ENCODE measurements at regions not wholly inside any gene's neighbourhood (a gene's known extent, or its start where the extent isn't known, plus 50 kb on each side); places are given as distances from the start of the nearest gene placed in this dataset.
A peak's percentile ranks its signal among the peaks of the same experiment; 100 is the strongest.

DNA sequence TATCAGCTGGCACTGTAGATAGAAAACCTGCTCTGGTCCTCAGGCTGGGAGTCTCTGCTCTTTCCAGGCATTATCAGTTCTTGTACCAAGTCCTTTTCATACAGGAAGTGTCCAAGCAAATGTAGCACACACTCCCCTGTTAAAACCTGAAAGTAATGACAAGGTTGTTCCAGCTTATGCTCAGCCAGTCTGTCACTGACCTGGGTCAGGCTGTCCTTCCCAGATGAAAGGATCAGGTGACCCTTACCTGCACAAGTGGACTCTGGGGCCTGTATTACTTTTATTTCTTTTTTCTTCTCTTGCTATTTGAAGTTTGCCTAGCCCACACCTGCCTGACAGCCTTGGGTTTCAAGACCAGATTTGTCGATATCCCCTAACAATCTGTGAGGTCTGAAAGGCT is 156.3 kb upstream of the SESN3 start:
- no peak for DNase-seq (ENCODE audit: low spot score)

DNA sequence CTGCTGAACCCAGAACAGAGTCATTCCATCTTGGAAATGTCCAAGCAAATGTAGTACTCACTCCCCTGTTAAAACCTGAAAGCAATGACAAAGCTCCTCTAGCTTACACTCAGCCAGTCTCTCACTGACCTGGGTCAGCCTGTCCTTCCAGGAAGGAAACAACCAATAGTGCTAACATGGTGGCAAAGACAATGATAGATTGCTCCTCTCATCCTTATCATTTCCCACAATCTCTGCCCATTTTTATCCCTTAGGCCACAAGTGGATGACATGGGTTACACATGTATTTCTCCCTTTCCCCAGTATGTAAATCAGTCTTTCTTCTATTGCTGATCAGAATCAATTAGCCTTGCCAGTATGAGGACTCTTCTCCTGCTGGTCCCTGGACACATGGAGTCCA is 154.6 kb upstream of the SESN3 start:
- no peak for DNase-seq (ENCODE audit: low spot score)

DNA sequence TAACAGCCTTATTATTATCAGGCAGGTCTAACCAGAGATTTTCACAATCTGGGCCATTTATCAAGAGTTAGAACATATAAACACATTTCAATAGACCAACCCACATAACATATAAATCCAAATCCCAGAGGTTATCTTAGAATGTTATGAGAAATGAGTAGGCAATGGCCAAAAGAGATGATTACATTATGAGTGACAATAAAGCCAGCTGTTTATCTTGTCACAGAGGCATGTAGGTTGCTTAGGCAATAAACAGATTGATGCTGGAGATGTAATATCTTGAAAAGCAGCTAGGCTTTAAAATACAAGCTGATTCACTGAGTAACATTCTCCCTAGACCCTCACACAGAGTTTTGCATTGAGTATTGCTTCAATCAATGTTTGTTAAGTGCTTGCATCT is 148.5 kb upstream of the SESN3 start:
- no peak for DNase-seq (ENCODE audit: low spot score)

DNA sequence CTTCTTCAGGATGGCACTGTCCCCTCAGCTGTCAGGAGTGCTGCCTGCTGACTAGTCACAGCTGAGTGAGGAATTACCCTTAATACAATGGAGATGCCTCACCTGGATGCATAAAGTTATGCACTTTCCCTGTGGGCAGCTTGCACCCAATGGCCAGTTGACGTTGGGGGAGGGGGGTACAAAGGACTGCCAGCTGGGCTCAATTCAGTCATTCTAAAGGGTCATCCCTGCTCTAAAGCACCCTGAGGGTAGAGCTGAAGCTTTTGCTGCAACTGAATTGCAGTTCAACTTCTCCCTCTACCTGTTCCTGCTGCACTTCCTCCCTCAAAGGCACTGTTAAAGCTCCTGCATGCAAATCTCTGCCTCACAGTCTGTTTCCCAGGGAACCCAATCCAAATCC is 147.8 kb upstream of the SESN3 start:
- DNase-seq (ENCODE audit: low spot score): peak; percentile 26

DNA sequence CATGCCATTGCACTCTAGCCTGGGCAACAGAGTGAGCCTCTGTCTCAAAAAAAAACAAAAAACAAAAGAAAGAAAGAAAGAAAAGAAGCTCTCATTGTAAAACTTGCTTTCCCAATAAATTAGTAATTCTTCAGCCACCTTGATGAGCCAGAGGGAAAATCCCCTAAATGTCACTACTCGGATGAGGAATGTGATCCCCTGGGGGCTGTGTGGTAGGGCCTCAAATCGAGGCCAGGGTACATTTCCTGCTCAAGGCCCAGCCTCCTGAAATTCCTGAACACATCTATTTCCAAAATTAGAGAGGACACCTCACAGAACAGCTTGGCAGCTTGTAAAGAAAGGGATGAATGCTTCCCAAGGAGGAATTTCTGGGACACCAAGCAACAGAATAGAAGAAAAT is 147.1 kb upstream of the SESN3 start:
- DNase-seq (ENCODE audit: low spot score): no peak

DNA sequence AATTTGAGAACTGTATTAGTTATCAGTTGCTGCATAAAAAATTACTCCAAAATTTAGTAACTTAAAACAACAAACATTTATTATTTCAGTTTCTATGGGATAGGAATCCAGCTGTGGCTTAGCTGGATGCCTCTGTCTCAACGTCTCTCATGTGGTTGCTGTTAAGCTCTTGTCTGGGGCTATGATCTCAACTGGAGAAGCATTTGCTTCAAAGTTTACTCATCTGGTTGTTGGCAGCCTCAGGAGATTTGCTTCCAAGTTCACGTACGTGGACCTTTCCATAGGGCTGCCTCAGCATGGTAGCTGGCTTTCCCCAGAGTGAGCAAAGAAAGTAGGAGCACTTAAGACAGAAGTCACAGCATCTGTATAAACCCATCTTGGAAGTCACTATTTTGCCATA is 144.9 kb upstream of the SESN3 start:
- DNase-seq (ENCODE audit: low spot score): no peak

DNA sequence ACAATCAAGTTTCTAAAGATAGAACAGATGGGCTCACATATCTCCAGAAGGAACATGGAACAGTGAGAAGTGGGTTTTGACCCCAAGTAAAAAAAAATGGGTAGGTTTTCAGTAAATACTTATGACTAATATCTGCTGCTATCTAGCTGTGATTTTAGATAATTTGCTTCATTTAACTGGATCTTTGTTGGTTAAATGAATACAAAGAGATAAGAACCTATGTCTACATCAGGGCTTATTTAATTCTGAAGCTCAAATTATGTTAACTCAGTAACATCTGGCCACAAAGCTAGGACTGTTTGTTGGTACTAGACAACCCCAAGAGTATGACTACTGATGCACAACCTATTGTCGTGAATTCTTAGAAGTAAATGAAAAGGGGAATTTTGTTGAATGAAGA is 144.4 kb upstream of the SESN3 start:
- no peak for DNase-seq (ENCODE audit: low spot score)

DNA sequence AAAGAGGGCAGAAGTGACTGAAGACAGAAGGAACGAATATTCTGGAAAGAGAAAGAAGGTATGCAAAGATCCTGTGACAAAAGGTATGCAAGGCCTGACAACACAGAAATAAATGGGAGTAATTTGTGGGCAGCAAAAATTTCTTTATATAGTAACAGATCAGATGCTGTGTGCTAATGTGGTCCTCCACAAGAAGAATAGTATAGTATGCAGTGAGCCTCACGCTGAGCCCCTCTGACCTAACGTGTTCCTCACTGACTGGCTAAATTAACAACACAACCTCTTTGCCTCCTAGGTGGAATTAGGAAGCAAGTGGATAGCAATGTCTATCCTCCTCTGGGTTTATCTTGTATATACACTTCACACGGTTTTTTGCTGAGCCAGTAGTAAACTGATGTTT is 143.1 kb upstream of the SESN3 start:
- DNase-seq (ENCODE audit: low spot score): no peak

DNA sequence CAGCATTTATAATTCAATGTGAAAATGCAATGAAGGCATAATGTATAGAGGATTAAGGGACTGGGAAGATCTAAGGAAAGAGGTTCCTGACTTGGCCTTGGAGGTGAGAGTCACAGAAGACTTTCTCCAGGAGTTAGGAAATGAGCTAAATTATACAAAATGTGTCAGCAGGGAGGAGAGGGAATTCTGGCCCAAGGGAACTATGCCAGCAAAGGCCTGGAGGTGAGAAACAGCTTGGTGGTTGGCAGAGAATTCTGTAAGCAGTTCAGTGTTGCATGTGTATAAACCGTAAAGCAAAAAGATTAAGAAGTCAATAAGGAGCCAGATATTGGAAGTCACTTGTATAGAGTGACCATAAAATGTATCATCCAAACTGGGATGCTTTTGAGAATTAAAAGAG is 142.2 kb upstream of the SESN3 start:
- no peak for DNase-seq (ENCODE audit: low spot score)

DNA sequence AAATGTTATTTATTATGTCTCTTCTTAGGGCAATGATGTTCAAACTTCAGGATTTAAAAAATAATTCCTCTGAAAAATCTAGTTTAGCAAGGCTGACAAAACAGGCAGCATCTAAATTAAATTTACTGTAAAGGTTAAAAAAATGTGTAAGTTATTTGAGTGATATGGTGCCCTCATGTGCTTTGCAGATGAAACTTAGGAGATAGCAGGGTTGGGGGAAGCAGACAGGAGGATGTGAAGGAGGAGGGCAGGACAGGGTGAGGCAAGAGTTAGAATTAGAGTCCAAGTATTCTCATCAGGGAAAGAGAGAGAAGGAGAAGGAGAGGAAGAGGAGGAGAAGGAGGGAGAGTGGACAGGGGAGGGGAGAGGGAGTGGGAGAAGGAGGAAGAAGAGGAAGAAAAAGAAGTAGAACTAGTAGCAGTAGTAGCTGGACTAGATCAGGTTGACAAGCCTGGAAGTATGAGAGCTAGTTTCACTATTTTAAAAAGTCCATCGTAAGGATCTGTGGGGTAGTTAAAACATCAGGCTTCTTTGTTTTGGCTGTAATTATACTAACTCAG is 141.2 kb upstream of the SESN3 start:
- no peak for DNase-seq (ENCODE audit: low spot score)

DNA sequence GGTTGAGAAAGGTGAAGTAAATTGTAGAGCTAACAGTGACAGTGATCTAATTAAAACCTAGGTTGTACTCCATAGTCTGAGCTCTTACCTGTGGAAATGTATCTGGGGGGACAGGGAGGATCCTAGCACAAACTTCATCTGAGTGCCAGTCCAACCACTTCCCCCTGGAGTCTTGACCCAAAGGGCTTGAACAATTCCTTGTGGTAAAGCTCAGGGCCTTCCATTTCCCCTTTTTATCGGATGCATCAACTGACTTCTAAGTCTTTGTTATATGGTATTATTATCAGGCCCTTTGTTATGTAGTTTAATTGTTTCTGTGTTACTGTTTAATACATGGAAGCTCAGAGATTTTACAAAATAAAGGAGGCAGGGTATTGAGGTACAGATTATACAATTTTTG is 140.2 kb upstream of the SESN3 start:
- no peak for DNase-seq (ENCODE audit: low spot score)

DNA sequence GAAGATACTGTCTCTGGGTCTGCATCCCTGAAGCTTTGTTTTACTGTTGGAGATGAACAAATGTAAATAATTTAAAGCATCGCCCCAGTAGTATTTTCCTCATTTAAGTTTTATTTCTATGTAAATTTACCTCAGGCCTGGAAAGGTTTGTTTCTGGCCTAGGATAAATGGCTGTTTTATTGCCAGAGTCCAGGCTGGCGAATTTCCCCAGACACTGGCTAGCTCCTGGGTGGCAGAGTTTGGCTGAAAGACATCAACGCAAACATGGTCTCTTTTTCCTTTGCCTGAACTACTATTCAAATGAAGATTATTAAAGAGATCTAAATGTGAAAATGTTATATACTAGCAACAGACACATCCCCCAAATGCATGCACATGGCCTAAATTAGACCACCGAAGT is 136.7 kb upstream of the SESN3 start:
- DNase-seq (ENCODE audit: low spot score): no peak

DNA sequence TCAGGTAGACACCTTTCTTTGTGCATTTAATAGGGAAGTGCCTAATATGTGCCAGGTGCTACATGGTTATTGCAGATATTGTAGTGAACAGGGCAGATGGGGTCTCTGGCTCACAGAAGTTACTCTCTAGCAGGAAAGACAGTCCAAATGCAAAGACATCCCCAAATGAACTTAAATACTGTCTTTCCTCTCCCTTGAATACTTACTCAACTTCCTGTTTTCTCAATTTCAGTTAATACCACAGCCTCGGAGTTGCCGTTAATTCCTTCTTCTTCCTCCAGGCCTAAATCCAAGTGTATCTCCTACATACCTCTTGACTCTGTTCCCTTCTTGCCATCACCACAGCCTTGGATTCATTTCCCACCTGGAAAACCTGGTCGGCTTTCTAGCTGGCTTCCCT is 134.3 kb upstream of the SESN3 start:
- DNase-seq (ENCODE audit: low spot score): no peak

DNA sequence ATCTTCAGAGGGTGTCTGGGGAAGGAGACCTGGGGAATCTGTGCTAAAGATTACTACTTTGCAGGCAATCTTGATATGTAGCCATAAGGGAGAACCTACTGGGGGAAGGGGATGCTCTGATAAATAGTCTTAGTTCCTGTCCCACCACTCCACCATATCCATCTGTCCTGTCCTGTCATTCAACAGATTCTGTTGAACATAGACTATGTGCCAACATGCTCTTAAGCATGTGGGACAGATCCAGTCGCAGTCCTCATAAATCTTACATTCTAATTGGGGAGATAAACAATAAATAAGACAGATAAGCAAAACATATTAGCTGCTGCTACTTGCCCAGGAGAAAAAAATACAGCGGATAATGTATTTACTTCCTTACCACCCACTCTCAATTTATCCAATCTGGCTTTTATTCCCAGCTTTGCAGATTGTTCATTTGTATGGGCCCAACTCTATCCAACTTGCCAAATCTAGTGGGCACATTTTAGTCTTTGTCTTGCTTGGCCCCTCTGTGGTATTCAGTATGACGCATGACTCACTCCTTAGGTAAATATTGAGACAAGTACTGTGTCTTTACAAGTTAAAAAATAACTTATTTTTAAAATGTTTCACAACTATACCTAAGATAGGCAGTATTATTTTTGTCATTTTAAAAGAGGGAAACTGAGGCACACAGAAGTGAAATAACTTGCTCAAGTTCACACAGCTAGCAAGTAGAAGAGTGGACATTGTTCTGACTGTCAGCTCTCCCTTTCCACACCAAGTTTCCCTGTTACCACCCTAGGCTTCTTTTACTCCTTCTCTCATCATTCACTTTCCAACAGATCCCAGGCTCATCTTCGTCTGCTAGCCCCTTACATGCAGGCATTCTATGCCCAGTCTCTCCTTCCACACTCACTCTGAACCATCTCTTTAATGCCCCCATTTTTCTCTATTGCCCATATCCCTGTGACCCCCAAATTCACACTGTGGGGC is 133.6 kb upstream of the SESN3 start:
- no peak for DNase-seq (ENCODE audit: low spot score)

DNA sequence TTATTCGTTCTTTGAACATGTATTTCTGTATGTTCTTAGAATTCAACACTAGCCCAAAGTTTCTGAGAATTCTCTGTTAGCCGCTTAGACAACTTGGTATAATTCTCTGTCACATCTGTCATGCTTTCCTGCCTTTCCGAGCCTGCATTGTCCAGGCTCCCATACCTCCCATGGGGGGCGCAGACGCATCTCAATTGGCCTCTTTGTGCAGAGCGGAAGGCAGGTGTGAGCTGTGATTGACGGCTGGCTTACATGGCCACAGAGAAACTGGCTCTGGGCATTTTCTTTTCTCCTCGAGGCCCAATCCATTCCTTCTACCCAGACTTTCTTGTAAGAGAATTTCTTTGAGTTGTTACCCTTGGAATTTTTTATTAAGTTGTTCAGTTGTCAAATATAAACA is 132.7 kb upstream of the SESN3 start:
- DNase-seq (ENCODE audit: low spot score): peak; percentile 80

DNA sequence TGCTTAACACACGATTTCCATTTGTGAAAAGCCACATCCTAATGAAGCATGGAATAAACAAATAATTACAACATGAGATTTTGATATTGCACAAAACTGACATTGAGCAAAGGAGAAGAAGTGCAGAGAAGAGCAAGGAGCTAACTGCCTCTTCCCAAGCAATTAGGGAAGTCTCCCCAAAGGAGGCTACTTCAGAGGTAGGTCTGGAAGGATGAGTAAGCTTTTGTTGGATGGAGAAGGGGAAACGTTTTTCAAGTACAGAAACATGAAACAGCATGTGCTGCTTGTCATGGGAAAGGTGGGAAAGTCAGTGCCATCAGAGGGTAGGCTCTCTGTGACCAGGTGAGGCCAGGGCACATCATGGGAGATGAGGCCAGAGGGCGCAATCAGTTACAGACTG is 132.2 kb upstream of the SESN3 start:
- DNase-seq (ENCODE audit: low spot score): no peak

DNA sequence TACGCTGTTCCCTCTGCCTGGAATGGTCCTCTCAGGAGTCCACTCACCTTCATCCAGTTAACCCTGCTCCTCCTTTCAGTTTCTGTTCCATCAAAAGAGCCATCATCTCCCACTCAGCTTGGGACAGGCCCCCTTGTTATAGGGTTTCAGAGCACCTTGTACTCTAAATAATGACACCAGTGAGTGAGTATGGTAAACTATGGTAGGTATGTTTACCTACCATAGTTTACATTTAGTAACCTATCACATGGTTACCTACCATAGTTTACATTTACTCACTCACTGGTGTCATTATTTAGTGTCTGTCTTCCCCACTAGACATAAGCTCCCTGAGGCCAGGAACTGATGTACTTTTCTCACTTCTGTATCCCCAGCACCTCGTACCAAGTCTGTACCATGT is 130.2 kb upstream of the SESN3 start:
- DNase-seq (ENCODE audit: low spot score): no peak

DNA sequence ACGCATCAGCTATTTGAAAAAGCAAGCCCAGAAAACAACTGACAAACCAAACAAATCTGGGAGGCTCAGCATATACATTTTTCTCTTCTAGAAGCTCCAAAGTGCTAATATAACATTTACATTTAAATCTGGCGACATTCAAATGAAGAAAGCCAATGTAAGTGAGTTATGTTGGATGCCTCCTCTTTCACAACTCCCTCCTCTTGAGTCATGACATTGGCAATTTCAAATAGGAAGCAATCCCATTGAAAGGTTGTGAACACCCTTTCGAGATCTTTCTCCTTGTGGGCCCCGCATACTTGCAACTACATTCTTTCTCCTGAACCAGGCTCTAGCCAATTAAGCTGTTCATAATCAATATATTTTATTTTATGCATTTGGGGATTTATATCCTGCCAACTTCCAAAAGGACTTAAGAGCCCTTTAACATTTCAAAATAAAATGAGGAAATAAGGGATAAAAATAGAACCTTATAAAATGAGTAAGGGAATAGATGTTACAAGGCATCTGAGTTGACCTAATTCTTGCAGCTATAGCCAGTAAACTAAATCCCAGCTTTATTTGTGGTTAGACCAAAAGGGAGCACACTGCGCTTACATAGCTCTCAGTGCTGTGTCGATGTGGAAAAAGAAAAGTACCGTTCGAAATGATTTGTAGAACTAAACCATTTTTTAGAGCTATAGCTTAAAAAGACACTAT is 129.5 kb upstream of the SESN3 start:
- DNase-seq (ENCODE audit: low spot score): peak; percentile 33

DNA sequence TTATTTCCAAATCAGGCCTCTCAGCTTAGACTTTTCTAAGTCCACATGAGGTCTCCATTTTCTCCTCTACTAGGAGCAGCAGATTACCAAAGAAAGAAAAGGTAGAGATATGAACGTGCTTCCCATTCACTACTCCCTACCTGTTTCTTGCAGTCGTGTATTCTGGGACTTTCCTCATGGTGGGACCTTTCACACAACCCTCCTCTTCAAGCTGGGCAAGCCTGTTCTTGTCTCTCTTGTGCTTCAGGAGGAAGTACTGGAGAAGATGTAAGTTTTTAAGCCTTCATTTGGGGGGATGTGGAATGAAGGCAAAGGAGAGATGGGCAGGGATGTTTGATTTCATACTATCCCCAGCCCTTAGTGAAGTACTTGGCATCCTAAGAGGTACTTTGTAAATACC is 128.8 kb upstream of the SESN3 start:
- DNase-seq (ENCODE audit: low spot score): no peak

DNA sequence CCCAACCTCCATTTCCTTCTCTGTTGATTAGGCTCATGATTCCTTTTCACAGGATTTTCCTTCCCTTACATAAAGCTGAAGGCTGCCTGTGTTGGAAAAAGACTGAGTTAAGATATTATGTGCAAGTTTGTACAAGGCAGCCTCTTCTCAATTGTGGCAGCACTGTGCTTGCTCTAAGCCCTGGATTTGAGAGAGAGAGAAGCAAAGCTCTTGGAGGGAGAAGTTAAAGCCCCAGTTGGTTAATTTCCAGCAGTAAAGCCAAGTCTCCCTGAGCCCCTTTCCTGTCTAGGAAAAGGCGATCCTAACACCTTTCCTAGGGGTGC is 128.3 kb upstream of the SESN3 start:
- no peak for DNase-seq (ENCODE audit: low spot score)

DNA sequence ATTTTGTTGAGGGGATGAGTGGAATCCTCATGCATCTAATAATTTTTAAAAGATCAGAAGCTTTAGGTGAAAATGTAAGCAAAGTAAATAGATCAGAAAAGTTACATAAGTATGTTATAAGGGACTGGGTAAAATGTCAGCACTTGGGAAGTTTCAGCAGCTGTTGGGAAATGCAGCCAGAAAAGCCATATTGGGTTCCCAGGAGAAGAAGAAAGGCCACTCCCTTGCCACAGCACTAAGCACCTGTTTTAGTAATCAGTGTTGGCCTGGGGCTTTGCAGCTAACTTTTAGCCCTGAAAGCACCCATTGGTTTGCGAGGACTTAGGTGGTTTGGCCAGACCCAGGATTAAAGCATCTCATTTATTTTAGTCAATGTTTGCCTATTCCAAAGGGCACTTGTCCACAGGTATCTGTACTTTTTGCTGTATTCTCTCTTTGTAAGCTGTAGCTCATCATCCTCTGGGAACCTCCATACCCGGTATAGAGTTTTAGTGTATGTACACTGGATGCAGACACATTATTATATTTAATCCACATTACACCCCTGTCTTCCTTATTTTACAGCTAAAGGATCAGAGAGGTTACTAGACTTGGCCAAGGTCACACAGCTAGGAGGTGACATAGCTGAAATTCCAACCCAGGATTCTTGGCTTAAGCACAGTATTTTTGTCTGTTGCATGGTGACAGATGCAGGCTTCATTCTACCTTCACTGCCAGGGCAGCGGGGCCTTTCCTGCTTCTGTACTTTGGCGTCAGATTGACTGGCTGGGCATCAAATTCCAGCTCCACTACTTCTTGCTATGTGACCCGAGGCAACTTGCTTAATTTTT is 127.7 kb upstream of the SESN3 start:
- DNase-seq (ENCODE audit: low spot score): no peak

DNA sequence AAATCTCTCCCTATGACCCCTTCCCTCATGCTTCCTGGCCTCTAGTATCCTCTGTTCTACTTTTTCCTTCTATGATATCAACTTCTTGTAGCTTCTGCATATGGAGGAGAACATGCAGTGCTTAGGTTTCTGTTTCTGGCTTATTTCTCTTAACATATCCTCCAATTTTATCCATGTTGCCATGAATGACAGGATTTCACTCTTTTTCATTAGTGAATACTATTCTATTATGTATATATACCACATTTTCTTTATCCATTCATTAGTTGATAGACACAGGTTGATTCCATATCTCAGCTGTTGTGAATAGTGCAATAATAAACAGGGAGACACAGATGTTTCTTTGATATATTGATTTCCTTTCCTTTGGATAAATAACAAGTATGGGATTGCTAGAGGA is 123.3 kb upstream of the SESN3 start:
- DNase-seq (ENCODE audit: low spot score): no peak

DNA sequence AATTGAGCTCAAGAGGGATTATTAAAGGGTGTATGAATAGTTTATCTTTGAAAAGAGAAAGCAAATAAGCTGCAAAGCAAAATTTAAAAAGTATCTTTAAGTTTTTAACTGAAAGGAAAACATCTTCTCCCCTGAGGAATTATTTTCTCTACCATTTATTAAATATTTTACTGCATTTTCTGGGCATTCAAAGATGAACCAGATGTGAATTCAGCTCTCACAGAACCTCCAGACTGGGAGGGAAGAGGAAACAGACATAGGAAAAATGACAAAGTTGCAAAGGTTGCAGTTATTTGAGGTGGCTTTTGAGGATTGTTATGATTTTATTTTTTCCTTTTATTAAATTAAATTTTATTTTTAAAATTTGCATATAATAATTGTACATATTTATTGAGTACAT is 122.7 kb upstream of the SESN3 start:
- no peak for DNase-seq (ENCODE audit: low spot score)
